ENCODE measurements at regions not wholly inside any gene's neighbourhood (a gene's known extent, or its start where the extent isn't known, plus 50 kb on each side); places are given as distances from the start of the nearest gene placed in this dataset.

DNA sequence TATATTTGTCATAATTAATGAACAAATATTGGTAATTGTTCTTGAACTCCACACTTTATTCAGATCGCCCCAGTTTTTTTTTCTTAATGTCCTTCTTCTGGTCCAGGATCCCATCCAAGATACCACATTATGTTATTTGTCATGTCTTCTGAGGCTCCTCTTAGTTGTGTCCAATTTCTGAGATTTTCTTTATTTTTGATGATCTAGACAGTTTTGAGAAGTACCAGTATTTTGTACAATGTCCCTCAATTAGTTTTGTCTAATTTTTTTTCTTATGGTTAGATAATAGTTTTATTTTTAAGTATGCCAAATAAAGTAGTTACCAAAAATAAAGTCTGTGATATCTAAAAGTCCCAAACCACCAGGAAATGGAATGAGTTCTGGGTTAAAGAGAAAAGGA, 440.8 kb upstream of the ATP2B1 start:
- TF ChIP-seq POLR2AphosphoS5 (IDR thresholded peaks at IDR 0.05) (no peak), CTCF (IDR thresholded peaks at IDR 0.05) (no peak), EP300 (IDR thresholded peaks at IDR 0.05) (no peak), POLR2A (IDR thresholded peaks at IDR 0.05) (no peak)

Data from sigmoid colon (tissue), 4 donors.